Pulmonary artery endothelial cell (primary cell): ENCODE measurements at regions not wholly inside any gene's neighbourhood (a gene's known extent, or its start where the extent isn't known, plus 50 kb on each side); places are given as distances from the start of the nearest gene placed in this dataset.
"Not testable (repeated sequence)": the region's sequence is repeated elsewhere in the genome, so short reads cannot be mapped to it uniquely, and the experiment has no call there.

Source experiments
- DNase-seq: peaks from one replicate; pipeline ENCODE4 v3.0.0-alpha.2; 2011; ENCODE audit warnings: low read depth, low spot score

GRCh38 chr4:66562276-66562806, 892.1 kb upstream of the EPHA5 start:
- no peak for DNase-seq

DNA sequence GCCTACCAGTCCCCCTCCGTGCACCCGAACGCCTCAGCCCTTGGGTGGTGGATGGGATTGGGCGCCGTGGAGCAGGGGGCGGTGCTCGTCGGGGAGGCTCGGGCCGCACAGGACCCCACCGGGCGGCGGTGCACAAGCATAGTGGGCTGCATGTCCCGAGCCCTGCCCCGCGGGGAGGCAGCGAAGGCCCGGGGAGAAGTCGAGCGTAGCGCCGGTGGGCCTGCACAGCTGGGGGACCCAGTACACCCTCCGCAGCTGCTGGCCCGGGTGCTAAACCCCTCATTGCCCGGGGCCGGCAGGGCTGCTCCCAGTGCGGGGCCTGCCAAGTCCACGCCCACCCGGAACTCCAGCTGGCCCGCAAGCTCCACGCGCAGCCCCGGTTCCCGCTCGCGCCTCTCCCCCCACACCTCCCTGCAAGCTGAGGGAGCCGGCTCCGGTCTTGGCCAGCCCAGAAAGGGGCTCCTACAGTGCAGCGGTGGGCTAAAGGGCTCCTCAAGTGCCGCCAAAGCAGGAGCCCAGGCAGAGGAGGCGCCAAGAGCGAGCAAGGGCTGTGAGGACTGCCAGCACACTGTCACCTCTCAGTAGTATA, 891.3 kb upstream of the EPHA5 start:
- DNase-seq, result not testable (repeated sequence)

- DNase-seq, result no peak
Measured at GRCh38 chr4:66558651-66559050, 888.4 kb upstream of the EPHA5 start.

DNA sequence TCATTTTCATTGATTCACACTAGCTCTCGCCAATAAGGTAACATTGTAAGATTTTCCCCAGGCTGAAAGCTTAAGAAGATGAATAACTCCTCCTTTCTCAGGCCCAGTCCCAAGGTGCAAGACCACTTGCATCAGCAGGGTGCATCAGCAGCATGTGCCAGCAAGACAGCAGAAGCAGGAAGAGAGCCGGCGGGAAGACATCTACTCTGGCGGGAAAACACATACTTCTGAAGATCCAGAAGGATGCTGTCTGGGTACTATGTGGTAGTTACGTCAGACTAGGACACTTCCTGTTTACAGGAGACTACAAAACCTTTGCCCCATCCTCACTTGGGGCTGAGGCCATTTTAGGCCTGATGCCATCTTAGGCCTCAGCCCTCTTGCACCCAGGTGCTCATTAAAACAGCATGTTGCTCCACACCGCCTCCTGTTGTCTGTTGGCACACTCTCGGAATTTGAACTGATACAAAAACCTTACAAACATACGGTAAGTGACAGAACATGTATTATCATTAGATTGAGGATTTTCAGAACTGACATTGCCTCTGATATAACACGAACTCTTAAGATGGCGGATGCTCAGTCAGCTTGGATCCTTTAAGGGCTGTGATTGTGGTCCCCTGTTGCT, 886.5 kb upstream of the EPHA5 start:
- no peak for DNase-seq

GRCh38 chr4:66555301-66555700, 885.0 kb upstream of the EPHA5 start:
- DNase-seq, result no peak

DNA sequence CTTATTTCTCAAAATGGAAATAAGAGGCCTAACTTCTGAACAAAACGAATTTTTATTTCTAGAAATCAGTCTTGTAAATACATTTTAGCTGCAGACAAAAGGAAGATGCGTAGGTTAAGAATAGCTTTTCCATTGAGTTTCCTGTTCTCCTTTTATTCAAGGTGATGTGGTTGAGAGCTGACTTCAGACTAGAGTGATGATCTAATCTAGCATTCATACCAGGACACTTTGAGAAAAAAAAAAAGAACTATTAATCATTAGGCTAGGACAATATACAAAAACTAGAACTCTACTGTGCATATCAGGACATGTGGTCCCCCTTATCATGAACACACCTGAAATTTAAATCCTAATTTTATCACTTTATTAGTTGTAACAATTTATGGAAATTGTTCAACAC, 884.5 kb upstream of the EPHA5 start:
- no peak for DNase-seq

DNA sequence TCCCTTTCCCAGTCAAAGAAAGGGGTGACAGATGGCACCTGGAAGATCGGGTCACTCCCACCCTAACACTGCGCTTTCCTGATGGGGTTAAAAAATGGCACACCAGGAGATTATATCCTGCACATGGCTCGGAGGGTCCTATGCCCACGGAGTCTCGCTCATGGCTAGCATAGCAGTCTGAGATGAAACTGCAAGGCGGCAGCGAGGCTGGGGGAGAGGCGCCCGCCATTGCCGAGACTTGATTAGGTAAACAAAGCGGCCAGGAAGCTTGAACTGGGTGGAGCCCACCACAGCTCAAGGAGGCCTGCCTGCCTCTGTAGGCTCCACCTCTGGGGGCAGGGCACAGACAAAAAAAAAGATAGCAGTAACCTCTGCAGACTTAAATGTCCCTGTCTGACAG, 875.0 kb upstream of the EPHA5 start:
- DNase-seq, result not testable (repeated sequence)

GRCh38 chr4:66544281-66544680, 874.0 kb upstream of the EPHA5 start:
- no peak for DNase-seq

DNA sequence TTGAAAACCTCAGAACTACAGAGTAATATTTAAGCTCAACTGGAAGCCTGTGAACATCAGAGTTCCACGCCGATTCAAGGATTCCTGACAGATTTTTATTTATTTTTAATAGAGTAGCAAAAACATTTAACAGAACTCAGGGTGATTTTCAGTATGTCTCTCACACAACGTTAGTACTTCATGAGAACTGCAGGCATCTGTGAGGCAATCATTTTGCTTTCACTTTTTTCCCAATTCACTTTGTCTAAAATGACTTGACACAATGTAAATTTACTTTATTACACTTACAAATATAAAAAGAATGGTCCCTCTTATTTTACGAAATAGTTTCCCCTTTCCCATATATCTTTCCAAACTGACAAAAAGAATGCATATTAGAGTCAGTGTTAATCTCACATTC, 869.5 kb upstream of the EPHA5 start:
- no peak for DNase-seq

DNA sequence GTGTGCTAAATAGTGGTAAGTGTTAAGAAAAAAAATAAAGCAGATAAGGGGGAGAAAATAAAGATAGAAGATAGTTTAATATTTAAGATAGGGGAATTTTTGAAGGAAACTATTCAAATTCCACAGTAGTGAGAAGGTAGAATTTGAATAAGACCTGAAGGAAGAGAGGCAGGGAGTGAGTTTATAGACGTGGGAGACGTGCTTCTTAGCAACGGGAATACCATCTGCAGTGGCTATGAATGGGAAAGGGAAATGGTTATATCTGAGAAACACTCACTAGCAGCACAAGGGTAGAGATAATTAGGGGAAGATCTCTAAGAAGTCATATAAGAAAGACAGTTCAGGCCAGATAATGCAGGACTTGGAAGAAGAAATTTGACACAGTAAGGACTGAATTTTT, 854.5 kb upstream of the EPHA5 start:
- no peak for DNase-seq

DNA sequence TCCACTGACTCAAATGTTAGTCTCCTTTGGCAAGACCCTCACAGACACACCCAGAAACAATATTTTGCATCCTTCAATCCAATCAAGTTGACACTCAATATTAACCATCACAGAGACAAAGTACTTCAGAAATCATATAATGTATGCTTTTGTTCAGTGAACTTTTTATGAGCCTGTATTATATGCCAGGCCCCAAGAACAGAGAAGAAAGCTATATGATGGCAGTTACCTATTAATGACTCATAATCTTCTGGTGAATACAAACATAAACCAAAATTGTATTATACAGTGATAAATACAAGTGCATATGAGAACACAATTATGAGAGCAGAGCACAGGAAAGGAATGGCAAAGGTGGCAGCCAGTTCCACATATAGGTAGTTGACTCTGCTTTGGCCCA, 852.0 kb upstream of the EPHA5 start:
- DNase-seq, result no peak

GRCh38 chr4:66516940-66517339, 846.7 kb upstream of the EPHA5 start:
- no peak for DNase-seq

- DNase-seq, result no peak
Measured at GRCh38 chr4:66506985-66507384, 836.7 kb upstream of the EPHA5 start.

- DNase-seq, result no peak
Measured at GRCh38 chr4:66501997-66502396, 831.7 kb upstream of the EPHA5 start.

DNA sequence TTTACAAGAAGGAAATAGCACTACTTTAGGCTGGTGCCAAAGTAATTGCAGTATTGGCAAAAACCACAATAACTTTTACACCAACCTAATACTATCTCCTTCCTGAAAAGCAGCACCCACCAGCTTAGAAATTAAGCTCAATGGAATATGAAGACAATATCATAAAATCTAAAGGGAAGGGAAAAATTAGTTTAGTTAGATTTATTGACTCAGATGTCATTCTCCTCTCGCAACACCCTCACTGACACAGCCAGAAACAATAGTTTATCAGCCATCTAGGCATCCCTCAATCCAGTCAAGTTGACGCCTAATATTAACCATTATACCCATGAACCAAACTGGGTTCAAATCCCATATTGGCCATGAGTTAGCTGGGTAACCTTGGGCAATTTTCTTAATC, 820.4 kb upstream of the EPHA5 start:
- DNase-seq, result no peak

GRCh38 chr4:66489783-66490452, 819.6 kb upstream of the EPHA5 start:
- DNase-seq, result no peak

- DNase-seq, result no peak
Measured at GRCh38 chr4:66489370-66489769, 819.1 kb upstream of the EPHA5 start.

- DNase-seq, result no peak
Measured at GRCh38 chr4:66486068-66486467, 815.8 kb upstream of the EPHA5 start.

GRCh38 chr4:66482186-66482585, 811.9 kb upstream of the EPHA5 start:
- DNase-seq, result no peak

DNA sequence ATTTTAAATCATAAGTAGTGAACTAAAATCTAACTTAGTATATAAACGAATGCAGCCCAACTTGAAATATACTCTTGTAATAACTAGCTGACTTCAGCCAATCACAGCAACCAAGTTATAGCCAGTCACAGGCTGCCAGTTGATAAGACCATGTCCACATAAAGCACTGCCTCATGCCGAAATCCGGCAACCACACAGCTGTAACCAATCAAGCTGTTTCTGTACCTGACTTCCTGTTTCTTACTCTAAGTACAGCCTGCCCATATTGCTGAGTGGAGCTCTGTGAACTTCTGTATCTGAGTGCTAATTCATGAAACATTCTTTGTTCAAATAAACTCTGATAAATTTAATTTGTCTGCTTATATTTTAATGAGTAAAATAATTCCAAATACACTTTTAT, 805.3 kb upstream of the EPHA5 start:
- no peak for DNase-seq

GRCh38 chr4:66465111-66465510, 794.8 kb upstream of the EPHA5 start:
- DNase-seq, result no peak

- not testable (repeated sequence) for DNase-seq
Measured at GRCh38 chr4:66462890-66463289, 792.6 kb upstream of the EPHA5 start.

DNA sequence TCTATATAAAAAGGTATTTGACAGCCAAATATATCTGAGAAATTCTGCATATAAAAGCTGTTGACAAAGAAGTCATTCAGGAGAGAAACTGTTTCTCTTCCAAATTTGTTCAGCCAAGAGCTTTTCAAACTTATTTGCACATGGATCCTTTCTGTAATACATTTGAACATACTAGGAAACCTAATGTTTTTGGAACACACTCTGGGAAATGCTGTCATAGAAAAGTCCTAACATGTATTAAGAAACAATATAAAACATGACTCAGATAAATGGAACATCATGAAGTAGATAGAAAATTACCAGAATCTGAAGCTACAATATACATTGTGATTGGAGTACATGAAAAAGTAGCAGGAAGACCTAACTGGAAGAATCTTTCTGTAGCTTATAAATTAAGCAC, 781.5 kb upstream of the EPHA5 start:
- DNase-seq, result no peak
